ENCODE measurements at regions not wholly inside any gene's neighbourhood (a gene's known extent, or its start where the extent isn't known, plus 50 kb on each side); places are given as distances from the start of the nearest gene placed in this dataset.

DNA sequence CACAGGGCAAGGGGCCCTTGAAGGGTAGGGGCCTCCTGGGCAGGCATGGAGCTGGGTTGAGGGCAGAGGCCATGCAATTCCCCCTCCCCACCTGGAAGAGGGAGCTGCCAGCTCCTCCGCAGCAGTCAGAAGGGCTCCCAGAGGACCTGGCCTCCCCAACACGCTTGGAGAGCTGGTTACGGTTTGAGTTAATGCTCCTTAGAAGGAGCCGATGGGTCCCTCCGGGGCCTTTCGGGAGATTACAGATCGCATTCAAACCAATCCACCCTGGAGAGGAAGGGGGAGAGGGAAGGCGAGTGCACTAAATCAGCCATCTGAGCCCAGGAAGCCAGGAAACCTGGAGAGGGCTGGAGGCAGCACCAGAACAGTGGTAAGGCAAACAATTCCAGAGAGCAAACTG, 106.3 kb upstream of the CSF3R start (continued):
- TF ChIP-seq, protein P1, sequence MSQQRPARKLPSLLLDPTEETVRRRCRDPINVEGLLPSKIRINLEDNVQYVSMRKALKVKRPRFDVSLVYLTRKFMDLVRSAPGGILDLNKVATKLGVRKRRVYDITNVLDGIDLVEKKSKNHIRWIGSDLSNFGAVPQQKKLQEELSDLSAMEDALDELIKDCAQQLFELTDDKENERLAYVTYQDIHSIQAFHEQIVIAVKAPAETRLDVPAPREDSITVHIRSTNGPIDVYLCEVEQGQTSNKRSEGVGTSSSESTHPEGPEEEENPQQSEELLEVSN (IDR thresholded peaks at IDR 0.05) = no peak
- TF ChIP-seq CHD2 (IDR thresholded peaks at IDR 0.05; ENCODE audit: low read length) (no peak), JUN (IDR thresholded peaks at IDR 0.05; ENCODE audit: low read depth, low read length) (no peak), RBBP5 (IDR thresholded peaks at IDR 0.05; ENCODE audit: borderline replicate concordance, low read depth, low read length) (no peak), TCF12 (IDR thresholded peaks at IDR 0.05; ENCODE audit: low read depth, low read length) (no peak)
- TF ChIP-seq, protein P2, sequence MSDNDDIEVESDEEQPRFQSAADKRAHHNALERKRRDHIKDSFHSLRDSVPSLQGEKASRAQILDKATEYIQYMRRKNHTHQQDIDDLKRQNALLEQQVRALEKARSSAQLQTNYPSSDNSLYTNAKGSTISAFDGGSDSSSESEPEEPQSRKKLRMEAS (IDR thresholded peaks at IDR 0.05) = no peak

Data from H1 (cell line).